HL-60 (cell line): ENCODE measurements at regions not wholly inside any gene's neighbourhood (a gene's known extent, or its start where the extent isn't known, plus 50 kb on each side); places are given as distances from the start of the nearest gene placed in this dataset.

Source experiments
- DNase-seq, 2 experiments: peaks; one replicate each; pipeline ENCODE4 v3.0.0-alpha.2; 2010 to 2020; ENCODE audit warnings: low read depth in 1 of 2, low spot score in 1 of 2
- H3K27ac ChIP-seq: fragments of 250-450 bp; sonication (Bioruptor Pico); replicated peaks from 2 replicates; pipeline ENCODE4 v1.5.1; 2020; ENCODE audit warnings: mild to moderate bottlenecking, moderate library complexity
- H3K27me3 ChIP-seq: fragments of 250-450 bp; sonication (Bioruptor Pico); 2 replicates; pipeline ENCODE4 v1.5.1; 2021; ENCODE audit warnings: mild to moderate bottlenecking, moderate library complexity; ENCODE audit not compliant: insufficient read depth, poor library complexity, severe bottlenecking
- H3K4me3 ChIP-seq: replicated peaks from 2 replicates; pipeline ENCODE4 v1.5.1; 2011; ENCODE audit warnings: mild to moderate bottlenecking, control low read depth, low read length; ENCODE audit not compliant: insufficient read depth
- GABPA ChIP-seq: IDR thresholded peaks from 2 replicates; pipeline ENCODE4 v1.6.1; 2012; ENCODE audit warnings: low read depth
- POLR2AphosphoS5 ChIP-seq: IDR thresholded peaks from 2 replicates; pipeline ENCODE4 v1.6.1; 2012; ENCODE audit warnings: low read depth
- SPI1 ChIP-seq: IDR thresholded peaks from 2 replicates; pipeline ENCODE4 v1.6.1; 2012; ENCODE audit warnings: low read depth, mild to moderate bottlenecking, borderline replicate concordance
- TF ChIP-seq, protein P1 (sequence below): IDR thresholded peaks from one replicate; pipeline ENCODE4 v1.5.1; 2011; ENCODE audit warnings: low read length, control low read depth, inconsistent platforms; ENCODE audit not compliant: insufficient read depth
- TF ChIP-seq, protein P2 (sequence below): IDR thresholded peaks from 2 replicates; pipeline ENCODE4 v1.6.1; 2012; ENCODE audit warnings: low read depth; ENCODE audit not compliant: insufficient replicate concordance

- H3K4me3 ChIP-seq = no peak overlapping the region
- no peak overlapping the region for H3K27ac ChIP-seq
- no peaks in the 10 kb centered on the region for H3K27me3 ChIP-seq
- TF ChIP-seq, protein P1, sequence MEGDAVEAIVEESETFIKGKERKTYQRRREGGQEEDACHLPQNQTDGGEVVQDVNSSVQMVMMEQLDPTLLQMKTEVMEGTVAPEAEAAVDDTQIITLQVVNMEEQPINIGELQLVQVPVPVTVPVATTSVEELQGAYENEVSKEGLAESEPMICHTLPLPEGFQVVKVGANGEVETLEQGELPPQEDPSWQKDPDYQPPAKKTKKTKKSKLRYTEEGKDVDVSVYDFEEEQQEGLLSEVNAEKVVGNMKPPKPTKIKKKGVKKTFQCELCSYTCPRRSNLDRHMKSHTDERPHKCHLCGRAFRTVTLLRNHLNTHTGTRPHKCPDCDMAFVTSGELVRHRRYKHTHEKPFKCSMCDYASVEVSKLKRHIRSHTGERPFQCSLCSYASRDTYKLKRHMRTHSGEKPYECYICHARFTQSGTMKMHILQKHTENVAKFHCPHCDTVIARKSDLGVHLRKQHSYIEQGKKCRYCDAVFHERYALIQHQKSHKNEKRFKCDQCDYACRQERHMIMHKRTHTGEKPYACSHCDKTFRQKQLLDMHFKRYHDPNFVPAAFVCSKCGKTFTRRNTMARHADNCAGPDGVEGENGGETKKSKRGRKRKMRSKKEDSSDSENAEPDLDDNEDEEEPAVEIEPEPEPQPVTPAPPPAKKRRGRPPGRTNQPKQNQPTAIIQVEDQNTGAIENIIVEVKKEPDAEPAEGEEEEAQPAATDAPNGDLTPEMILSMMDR = no peak
- no peak for TF ChIP-seq POLR2AphosphoS5
- no peak for TF ChIP-seq GABPA
- TF ChIP-seq, protein P2, sequence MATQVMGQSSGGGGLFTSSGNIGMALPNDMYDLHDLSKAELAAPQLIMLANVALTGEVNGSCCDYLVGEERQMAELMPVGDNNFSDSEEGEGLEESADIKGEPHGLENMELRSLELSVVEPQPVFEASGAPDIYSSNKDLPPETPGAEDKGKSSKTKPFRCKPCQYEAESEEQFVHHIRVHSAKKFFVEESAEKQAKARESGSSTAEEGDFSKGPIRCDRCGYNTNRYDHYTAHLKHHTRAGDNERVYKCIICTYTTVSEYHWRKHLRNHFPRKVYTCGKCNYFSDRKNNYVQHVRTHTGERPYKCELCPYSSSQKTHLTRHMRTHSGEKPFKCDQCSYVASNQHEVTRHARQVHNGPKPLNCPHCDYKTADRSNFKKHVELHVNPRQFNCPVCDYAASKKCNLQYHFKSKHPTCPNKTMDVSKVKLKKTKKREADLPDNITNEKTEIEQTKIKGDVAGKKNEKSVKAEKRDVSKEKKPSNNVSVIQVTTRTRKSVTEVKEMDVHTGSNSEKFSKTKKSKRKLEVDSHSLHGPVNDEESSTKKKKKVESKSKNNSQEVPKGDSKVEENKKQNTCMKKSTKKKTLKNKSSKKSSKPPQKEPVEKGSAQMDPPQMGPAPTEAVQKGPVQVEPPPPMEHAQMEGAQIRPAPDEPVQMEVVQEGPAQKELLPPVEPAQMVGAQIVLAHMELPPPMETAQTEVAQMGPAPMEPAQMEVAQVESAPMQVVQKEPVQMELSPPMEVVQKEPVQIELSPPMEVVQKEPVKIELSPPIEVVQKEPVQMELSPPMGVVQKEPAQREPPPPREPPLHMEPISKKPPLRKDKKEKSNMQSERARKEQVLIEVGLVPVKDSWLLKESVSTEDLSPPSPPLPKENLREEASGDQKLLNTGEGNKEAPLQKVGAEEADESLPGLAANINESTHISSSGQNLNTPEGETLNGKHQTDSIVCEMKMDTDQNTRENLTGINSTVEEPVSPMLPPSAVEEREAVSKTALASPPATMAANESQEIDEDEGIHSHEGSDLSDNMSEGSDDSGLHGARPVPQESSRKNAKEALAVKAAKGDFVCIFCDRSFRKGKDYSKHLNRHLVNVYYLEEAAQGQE = no peak
- no peak for TF ChIP-seq SPI1
- no peak for DNase-seq
These were observed 71.4 kb upstream of the CPEB4 start for GRCh38 chr5:173816728-173817127.

- no peak overlapping the region for H3K27ac ChIP-seq
These were observed 70.6 kb upstream of the CPEB4 start for GRCh38 chr5:173817561-173817960.

GRCh38 chr5:173819521-173819920 is 68.6 kb upstream of the CPEB4 start:
- no peak for DNase-seq
- Histone ChIP-seq H3K4me3 (no peak overlapping the region), H3K27ac (no peak overlapping the region), H3K27me3 (no peaks in the 10 kb centered on the region)
- TF ChIP-seq GABPA (no peak), SPI1 (no peak), POLR2AphosphoS5 (no peak)
- TF ChIP-seq, protein P2 = no peak
- TF ChIP-seq, protein P1 = no peak

More at GRCh38 chr5:173817561-173817960, 70.6 kb upstream of the CPEB4 start:
- H3K27me3 ChIP-seq = no peaks in the 10 kb centered on the region
- TF ChIP-seq SPI1 = peak; percentile 32; the same call in 1 of the 2 replicates
- TF ChIP-seq POLR2AphosphoS5 = no peak
- no peak overlapping the region for H3K4me3 ChIP-seq
- DNase-seq = no peak

GRCh38 chr5:173823274-173823644 is 64.9 kb upstream of the CPEB4 start:
- Histone ChIP-seq H3K4me3 (no peak overlapping the region), H3K27me3 (no peaks in the 10 kb centered on the region), H3K27ac (no peak overlapping the region)
- no peak for DNase-seq
- TF ChIP-seq SPI1 (no peak), GABPA (no peak), POLR2AphosphoS5 (no peak)
- TF ChIP-seq, protein P2 = no peak
- TF ChIP-seq, protein P1 = no peak
